Breast epithelium (tissue), 3 donors: ENCODE measurements at regions not wholly inside any gene's neighbourhood (a gene's known extent, or its start where the extent isn't known, plus 50 kb on each side); places are given as distances from the start of the nearest gene placed in this dataset.

Experiments
- POLR2A ChIP-seq: fragments of 450-650 bp; IDR thresholded peaks from one replicate; pipeline ENCODE4 v1.6.1; 2016; ENCODE audit warnings: antibody characterized with exemption, mild to moderate bottlenecking, moderate library complexity
- TF ChIP-seq, protein P1 (sequence below), 3 donors: fragments of 450-650 bp; IDR thresholded peaks; one replicate each; pipeline ENCODE4 v1.5.1; 2016 to 2017; ENCODE audit warnings: antibody characterized with exemption in 3 of 3, mild to moderate bottlenecking in 3 of 3, moderate library complexity in 3 of 3

DNA sequence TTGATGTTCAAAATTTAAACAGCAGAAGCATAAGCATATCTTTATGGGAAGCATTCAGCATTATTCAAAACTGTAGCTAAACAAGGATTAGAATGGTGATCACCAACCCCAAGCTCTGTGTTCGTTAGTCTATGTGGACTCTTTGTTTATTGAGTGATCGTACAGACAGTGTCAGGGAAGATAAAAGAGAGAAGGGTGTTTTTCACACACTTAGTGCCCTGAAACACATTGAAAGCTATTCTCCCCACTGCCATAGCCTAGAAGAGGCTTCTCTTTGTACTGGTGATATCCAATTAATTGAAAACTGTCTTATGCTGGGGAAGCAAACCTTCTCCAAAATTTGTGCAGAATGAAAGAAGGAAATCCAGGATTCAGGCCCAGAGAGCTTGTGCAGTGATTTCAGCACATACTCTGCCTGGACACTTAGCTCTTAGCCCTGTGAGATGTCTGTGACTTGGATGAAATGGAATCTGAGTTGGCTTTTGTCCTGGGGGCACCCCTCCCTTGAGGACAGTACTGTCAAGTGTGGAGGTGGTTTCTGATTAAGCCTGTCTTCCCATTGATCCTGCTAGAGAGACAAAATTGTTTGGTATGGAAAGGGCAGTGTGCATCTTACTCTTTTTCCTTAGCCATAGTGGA is 125.7 kb upstream of the MTHFD1L start:
- TF ChIP-seq, protein P1, sequence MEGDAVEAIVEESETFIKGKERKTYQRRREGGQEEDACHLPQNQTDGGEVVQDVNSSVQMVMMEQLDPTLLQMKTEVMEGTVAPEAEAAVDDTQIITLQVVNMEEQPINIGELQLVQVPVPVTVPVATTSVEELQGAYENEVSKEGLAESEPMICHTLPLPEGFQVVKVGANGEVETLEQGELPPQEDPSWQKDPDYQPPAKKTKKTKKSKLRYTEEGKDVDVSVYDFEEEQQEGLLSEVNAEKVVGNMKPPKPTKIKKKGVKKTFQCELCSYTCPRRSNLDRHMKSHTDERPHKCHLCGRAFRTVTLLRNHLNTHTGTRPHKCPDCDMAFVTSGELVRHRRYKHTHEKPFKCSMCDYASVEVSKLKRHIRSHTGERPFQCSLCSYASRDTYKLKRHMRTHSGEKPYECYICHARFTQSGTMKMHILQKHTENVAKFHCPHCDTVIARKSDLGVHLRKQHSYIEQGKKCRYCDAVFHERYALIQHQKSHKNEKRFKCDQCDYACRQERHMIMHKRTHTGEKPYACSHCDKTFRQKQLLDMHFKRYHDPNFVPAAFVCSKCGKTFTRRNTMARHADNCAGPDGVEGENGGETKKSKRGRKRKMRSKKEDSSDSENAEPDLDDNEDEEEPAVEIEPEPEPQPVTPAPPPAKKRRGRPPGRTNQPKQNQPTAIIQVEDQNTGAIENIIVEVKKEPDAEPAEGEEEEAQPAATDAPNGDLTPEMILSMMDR (IDR thresholded peaks at IDR 0.05), result no peak
- no peak for TF ChIP-seq POLR2A
